GM03348 (cell line): ENCODE measurements at regions not wholly inside any gene's neighbourhood (a gene's known extent, or its start where the extent isn't known, plus 50 kb on each side); places are given as distances from the start of the nearest gene placed in this dataset.

ENCODE experiments used
- DNase-seq: peaks from one replicate; pipeline ENCODE4 v3.0.0; 2012; ENCODE audit warnings: low spot score

DNA sequence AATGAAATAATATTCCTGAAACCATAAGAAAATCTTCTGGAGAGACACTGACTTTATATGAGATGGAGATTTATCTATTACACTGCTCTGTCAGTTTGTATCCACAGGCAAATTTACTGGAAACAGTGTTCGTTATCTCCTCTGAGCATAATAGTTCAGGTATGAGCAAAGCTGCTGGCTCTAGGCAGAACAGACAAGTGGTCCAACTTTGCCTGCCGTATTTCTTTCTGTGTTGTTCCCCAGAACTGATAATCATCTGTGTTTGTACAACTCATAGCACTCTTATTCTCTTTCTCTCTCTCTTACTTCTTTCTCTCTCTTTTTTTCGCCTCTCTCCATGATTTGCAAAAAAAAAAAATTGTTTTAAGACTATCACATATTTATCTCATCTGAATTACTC lies 623.8 kb upstream of the CHORDC1 start:
- DNase-seq = no peak

DNA sequence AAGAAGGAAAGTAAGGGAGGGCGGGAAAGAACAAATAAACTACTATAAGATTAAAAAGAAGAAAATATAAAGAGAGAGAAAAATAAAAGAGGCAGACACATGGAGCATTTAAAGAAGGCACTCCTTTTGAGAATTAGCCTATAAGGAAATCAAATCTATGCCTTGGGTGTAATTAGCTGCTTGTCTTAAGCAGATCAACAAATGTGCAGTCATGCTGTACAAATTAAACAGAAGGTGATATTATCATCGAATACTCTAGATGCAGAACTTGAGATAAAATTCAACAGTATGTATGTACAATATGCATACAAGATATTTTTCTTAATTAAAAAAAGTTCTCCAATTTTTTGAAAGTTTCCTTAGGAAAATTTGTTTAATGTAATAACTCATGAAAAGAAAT lies 623.0 kb upstream of the CHORDC1 start:
- no peak for DNase-seq

DNA sequence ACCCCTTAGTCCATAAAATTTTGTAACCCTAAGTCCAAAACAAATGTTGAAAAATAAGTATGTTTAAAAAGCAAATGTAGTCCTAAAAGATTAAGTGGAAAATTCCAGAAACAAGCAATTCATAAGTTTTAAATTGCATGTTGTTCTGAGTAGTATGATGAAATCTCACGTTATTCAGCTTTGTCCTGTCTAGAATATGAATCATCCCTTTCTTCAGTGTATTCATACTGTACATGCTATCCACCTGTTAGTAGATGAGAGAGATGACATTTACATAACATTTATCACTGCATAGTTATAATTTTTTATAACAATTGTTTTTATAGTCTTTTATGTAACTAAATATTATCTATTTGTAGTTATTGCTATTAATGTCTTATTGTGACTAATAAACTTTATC lies 622.3 kb upstream of the CHORDC1 start:
- DNase-seq = no peak

DNA sequence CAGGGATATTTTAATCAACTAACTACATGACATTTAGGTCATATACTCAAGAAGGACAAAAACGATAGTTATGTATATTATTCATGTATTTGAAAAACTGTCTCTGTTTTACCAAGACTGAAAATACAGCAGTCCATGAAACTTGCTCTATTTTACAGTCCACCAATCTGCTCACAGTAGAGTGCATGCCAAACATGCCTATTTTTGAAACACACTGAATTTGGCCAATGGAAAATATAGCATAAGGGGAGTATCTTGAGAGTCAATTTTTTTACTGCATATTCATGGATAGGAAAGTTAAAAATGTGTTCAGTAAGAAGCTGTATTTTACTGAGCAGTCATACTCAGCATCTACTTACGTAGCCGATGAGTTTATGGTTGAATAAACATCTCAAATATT lies 621.2 kb upstream of the CHORDC1 start:
- no peak for DNase-seq

DNA sequence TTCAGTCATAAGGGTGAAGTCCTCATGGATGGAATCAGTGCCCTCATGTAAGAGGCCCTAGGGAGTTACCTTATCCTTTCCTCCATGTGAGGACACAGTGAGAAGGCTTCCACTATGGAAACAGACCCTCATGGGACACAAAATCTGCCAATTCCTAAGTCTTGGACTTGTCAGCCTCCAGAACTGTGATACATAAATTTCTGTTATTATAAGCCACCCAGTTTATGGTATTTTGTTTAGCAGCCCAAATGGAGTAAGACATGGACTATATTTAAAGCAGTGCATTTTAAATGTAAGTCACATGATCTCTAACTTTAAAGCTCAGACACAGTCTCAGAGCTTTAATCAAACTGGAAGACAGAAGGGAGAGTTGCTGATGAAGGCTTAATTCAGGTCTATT lies 619.8 kb upstream of the CHORDC1 start:
- no peak for DNase-seq

GRCh38 chr11:90840071-90840470 lies 617.2 kb upstream of the CHORDC1 start:
- DNase-seq = no peak

DNA sequence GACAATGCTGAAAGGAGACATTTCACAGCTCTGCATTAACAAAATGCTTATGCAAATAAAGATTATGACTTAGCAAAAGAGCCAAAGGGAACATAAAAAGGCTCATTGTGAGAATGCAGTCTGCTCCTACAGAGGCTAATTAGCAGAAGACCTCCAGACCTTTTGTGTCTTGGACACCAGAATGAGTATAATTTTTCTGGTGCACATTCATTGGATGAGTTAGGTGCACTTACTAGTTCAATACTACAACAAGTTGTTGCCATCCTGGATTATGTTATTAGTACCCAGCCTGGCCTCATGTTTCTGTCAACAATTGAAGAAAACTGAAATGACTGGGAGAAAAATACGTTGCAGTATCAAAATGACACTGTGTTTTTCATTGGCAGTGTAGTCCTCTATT lies 613.2 kb upstream of the CHORDC1 start:
- no peak for DNase-seq

DNA sequence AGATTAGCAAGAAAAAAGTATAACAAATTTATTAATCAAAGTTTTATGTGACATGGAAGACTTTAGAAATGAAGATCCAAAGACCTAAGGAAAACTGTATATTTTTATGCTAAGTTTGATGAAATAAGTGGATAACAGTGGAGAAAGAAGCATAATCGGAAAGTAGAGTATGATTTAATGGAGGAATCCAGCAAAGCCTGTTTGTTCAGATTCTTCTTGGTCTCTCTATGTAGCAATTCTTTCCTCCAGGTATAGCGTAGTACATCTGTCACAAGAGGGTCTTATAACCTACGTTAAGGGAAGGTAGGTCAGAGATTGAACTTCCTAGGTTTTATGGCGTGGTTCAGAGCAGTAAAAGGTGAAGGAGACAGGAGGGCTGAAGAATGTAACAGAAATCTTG lies 600.6 kb upstream of the CHORDC1 start:
- no peak for DNase-seq

GRCh38 chr11:90822996-90823395 lies 600.1 kb upstream of the CHORDC1 start:
- no peak for DNase-seq

DNA sequence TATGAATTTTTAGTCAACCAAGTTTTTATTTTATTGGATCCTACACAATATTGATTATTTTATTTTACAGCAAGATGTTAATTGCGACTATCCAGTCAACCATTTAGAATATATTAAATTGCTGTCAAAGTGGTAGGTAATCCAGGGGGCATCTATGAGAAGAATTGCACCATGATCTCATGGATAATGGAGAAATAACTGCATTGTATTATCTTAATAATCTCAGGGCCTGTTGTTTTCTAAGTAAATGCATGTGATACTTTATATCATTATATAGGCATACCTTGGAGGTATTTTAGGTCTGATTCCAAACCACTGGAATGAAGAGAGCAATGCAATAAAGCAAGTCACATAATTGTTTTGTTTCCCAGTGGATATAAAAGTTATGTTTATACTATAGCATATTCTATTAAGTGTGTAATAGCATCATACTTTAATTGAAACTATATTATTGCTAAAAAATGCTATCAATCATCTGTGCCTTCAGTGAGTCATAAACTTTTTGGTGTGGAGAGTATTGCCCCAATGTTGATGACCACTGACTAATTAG lies 595.4 kb upstream of the CHORDC1 start:
- no peak for DNase-seq

DNA sequence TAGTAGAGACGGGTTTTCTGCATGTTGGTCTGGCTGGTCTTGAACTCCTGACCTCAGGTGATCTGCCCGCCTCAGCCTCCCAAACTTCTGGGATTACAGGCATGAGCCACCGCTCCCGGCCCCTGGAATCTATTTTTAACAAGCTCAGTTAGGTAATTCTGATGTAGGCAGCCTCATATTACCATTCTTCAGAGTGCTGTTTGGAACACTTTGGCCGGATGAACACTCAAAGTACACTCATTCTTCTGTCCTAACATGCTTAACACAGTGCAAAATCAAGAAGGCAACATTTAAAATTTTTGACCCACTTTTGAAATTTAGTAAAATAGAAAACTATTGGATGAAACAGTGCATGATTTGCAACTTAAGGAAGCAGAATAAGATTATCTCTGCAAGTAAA lies 586.7 kb upstream of the CHORDC1 start:
- DNase-seq = no peak

DNA sequence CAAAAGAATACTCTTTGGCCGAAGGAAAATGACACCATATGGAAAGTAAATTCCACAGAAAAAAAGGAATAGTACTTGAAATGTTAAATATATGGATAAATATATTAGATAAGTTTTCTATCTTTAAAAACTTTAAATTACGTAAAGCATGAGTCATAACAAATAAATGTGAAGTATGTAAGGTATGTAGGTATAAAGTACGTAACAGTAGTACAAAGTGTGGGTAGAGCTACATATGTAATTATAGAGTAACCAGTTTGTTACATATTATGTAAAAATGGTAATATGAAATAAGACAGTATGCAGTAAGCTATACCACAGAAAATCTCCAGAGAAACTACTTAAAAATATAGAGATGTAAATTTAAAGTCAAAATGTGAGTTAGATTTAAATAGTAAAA lies 582.3 kb upstream of the CHORDC1 start:
- DNase-seq = no peak

- no peak for DNase-seq
Measured at GRCh38 chr11:90803831-90804230, 581.0 kb upstream of the CHORDC1 start.

GRCh38 chr11:90803366-90803765 lies 580.5 kb upstream of the CHORDC1 start:
- no peak for DNase-seq

DNA sequence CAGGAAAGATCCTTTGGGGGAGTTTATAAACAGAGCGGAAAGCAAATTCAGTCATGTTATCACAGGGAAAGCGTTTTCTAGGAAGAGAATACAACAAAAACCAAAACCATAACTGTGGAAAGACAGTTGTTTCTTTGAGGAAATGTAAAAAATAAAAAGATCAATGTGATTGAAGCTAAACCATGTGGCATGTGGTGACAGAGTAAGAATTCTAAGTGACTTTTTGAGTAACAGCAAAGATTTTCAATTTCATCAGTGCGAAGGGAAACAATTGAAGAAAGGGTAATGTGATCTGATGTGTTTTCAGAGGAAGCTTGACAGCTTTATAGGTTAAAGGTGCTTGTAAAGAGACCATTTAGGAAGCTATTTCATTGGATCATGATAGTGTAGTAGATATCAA lies 575.9 kb upstream of the CHORDC1 start:
- no peak for DNase-seq

DNA sequence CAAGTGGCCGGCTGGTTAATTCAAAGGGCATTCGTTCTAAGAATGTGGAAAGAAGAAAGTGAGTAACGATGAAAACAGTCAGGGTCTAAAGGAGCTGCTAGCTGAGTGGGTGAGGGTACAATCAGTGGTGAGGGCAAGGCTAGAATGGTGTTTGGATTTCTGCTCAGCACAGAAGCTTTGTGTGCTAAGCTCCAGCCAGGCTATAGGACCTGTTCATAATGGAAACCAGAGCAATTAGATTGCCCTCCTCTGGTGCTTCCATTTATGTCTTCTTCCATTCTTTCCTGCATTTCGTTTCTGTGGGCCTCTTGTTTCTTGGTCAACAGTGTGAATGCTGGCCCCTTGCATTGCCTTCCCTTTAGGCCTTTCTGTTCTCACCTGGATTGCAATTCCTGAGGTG lies 572.9 kb upstream of the CHORDC1 start:
- no peak for DNase-seq

- DNase-seq = no peak
Measured at GRCh38 chr11:90788961-90789360, 566.1 kb upstream of the CHORDC1 start.

DNA sequence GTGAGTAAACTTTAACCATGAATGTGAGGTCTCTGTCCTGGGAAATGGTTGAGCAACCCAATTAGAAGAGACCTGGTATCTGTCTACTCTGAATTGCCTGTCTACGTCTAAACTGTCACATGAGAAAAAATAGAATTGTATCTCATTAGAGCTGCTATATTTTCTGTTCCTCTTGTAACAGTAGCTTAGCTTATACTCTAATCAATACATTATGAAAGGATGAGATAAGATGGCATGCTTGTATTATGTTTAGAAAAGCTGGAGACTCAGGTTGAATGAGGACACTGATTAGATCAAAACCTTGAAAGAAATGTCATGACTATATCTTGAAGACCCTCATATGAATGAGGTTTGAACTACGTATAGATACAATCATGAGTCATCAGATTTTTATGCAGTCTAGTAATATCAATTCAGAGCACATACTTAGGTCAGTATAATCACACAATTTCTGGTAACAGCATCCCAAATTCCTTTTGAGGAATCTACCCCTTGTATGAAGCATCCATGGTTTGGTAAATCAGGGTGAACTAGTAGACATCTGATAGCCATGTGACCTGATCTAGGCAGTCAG lies 561.5 kb upstream of the CHORDC1 start:
- DNase-seq = no peak

DNA sequence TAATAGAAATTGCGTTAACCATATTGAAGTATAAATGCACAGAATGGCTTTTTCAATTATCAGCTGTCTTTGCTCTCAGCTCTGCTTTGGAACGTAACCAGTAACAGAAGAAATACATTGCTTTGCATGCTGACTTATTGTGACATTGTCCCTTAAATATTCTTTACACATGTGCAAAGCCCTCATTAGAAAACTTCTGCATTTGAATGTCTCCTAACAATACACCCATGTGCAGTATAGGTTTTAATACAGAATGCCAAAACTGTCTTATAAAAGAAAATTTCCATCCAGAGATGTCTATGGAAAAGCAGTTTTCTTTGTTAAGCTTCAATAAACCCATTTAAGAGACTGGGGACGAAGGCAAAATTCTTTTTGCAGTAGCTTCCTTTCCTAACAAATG lies 560.3 kb upstream of the CHORDC1 start:
- no peak for DNase-seq

GRCh38 chr11:90779098-90779497 lies 556.2 kb upstream of the CHORDC1 start:
- DNase-seq = no peak

GRCh38 chr11:90775567-90776165 lies 552.8 kb upstream of the CHORDC1 start:
- no peak for DNase-seq

DNA sequence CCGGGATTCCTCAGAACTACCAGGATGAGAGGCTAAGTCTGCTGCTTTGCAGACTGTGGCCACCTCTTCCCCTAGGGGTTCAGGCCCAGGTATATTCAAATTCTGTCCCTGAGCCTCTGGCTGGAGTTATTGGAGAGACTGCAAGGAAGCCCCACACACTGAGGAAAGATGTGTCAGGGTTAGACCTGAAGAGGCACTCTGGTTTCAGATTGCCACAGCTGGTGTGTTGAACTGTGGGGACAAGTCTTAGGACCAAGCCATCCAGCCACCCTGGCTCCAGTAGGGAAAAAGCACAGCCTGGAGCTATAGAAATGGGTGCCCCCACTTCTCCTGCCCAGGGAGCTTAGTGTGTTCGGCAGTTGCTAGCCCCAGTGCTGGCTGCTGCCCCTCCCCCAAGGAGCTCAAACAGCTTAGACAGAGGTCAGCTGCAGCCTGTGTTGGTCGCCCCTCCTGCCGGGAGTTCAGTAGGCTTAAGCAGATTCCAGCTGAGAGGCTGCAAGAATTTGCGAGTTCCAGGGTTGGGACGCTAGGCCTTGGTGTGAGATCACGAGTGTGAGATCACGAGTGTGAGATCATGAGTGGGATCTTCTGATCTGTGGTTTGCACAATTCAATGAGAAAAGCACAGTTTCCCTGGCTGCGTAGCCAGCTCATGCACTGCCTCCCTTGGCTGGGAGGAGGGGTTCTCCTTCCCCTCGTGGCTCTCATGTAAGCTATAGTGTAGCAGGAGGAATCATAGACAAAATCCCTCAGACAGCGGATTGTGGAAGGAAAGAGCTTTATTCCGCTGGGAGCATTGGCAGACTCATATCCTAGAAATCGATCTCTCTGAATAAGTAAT lies 552.1 kb upstream of the CHORDC1 start:
- DNase-seq = no peak

DNA sequence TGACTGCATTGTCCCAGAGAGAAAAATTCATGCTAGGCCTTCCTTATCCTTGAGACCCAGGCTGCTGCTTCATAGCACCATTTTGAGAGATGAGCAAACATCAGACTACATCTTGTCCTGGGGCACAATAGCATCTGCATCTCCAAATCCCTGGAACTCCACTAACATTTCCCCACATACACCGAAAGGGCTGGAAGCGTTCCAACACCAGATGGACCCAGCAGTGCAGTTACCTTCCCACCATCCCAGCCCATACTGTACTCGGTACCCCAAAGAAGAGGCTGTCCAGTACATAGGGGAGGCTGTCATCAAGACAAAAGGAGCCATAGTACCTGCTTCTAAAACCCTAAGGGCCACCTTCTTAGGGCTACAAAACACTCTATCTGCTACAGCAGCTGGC lies 547.2 kb upstream of the CHORDC1 start:
- DNase-seq = no peak
